Upper lobe of left lung (tissue), 4 donors: ENCODE measurements at regions not wholly inside any gene's neighbourhood (a gene's known extent, or its start where the extent isn't known, plus 50 kb on each side); places are given as distances from the start of the nearest gene placed in this dataset.

Experiments
- EP300 ChIP-seq, 4 donors: sonication (generic); formaldehyde crosslinking; IDR thresholded peaks; one replicate each; pipeline ENCODE4 v1.5.1; 2017; ENCODE audit warnings: antibody characterized with exemption in 4 of 4, control low read depth in 2 of 4
- TF ChIP-seq, protein P1 (sequence below), 6 experiments: fragments of 450-650 bp in 4 of 6; fragments of 200-600 bp in 2 of 6; sonication (generic) in 2 of 6; IDR thresholded peaks; one replicate each; pipeline ENCODE4 v1.5.1; 2016 to 2019; ENCODE audit warnings: antibody characterized with exemption in 6 of 6

GRCh38 chr11:45051621-45052020 is 94.8 kb upstream of the PRDM11 start:
- TF ChIP-seq, protein P1, sequence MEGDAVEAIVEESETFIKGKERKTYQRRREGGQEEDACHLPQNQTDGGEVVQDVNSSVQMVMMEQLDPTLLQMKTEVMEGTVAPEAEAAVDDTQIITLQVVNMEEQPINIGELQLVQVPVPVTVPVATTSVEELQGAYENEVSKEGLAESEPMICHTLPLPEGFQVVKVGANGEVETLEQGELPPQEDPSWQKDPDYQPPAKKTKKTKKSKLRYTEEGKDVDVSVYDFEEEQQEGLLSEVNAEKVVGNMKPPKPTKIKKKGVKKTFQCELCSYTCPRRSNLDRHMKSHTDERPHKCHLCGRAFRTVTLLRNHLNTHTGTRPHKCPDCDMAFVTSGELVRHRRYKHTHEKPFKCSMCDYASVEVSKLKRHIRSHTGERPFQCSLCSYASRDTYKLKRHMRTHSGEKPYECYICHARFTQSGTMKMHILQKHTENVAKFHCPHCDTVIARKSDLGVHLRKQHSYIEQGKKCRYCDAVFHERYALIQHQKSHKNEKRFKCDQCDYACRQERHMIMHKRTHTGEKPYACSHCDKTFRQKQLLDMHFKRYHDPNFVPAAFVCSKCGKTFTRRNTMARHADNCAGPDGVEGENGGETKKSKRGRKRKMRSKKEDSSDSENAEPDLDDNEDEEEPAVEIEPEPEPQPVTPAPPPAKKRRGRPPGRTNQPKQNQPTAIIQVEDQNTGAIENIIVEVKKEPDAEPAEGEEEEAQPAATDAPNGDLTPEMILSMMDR (IDR thresholded peaks at IDR 0.05), result no peak
- TF ChIP-seq EP300 (IDR thresholded peaks at IDR 0.05), result no peak
